ENCODE measurements at regions not wholly inside any gene's neighbourhood (a gene's known extent, or its start where the extent isn't known, plus 50 kb on each side); places are given as distances from the start of the nearest gene placed in this dataset.
A peak's percentile ranks its signal among the peaks of the same experiment; 100 is the strongest.
"Not testable (repeated sequence)": the region's sequence is repeated elsewhere in the genome, so short reads cannot be mapped to it uniquely, and the experiment has no call there.

DNA sequence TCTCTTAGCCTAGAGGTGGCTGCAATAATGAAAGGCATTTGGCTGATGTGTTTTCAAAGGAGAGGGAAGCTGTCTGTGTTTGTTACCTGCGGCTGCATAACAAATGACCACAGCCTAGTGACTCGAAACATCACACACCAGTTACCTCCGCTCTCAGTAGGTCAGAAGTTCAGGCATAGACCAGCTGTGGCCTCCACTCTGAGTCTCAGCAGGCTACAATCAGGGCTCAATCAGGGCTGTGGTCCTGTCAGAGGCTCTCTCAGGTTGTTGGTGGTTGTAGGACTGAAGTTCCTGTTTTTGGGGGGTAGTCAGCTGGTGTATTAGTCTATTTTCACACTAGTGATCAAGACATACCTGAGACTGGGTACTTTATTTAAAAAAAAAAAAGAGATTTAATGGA, 1381.5 kb downstream of the CDH12 start:
- not testable (repeated sequence) for H3K27me3 ChIP-seq (ENCODE audit: control insufficient read depth, insufficient read depth, low read length); H3K9me3 ChIP-seq (ENCODE audit: control insufficient read depth, insufficient read depth, low read depth, low read length); H4K20me1 ChIP-seq (ENCODE audit: control insufficient read depth, extremely low read depth, insufficient read depth, low read length); H3K27ac ChIP-seq (ENCODE audit: insufficient read depth, low read length); H3K4me1 ChIP-seq (ENCODE audit: control insufficient read depth, extremely low read depth, insufficient read depth, low read length); H3K36me3 ChIP-seq (ENCODE audit: control insufficient read depth, insufficient read depth, low read length); H3K79me2 ChIP-seq (ENCODE audit: control insufficient read depth, insufficient read depth, low read length); H2AFZ ChIP-seq (ENCODE audit: low read length); H3K4me3 ChIP-seq (replicated peaks in 1 of 4; ENCODE audit: control extremely low read depth in 1 of 4, insufficient read depth in 1 of 4, low read depth in 3 of 4, low read length in 4 of 4); H3K4me2 ChIP-seq (ENCODE audit: extremely low read depth, insufficient read depth, low read length); H3K9ac ChIP-seq (ENCODE audit: insufficient read depth, low read length); DNase-seq (ENCODE audit: low read depth in 2 of 2)

- H4K20me1 ChIP-seq (ENCODE audit: control insufficient read depth, extremely low read depth, insufficient read depth, low read length); H3K4me2 ChIP-seq (ENCODE audit: extremely low read depth, insufficient read depth, low read length); H2AFZ ChIP-seq (ENCODE audit: low read length); H3K9me3 ChIP-seq (ENCODE audit: control insufficient read depth, insufficient read depth, low read depth, low read length); H3K4me3 ChIP-seq (replicated peaks in 1 of 4; ENCODE audit: control extremely low read depth in 1 of 4, insufficient read depth in 1 of 4, low read depth in 3 of 4, low read length in 4 of 4); H3K27me3 ChIP-seq (ENCODE audit: control insufficient read depth, insufficient read depth, low read length); H3K36me3 ChIP-seq (ENCODE audit: control insufficient read depth, insufficient read depth, low read length); H3K4me1 ChIP-seq (ENCODE audit: control insufficient read depth, extremely low read depth, insufficient read depth, low read length); H3K79me2 ChIP-seq (ENCODE audit: control insufficient read depth, insufficient read depth, low read length); H3K9ac ChIP-seq (ENCODE audit: insufficient read depth, low read length); H3K27ac ChIP-seq (ENCODE audit: insufficient read depth, low read length): not testable (repeated sequence)
- DNase-seq (ENCODE audit: low read depth in 2 of 2) = peak in 1 of 2 donors; percentile 31
- TF ChIP-seq CTCF (conservative IDR thresholded peaks at IDR 0.05 in 1 of 2, IDR thresholded peaks at IDR 0.05 in 1 of 2; ENCODE audit: low read depth in 1 of 2, low read length in 2 of 2) = peak; percentile 27 to 58
Measured at GRCh38 chr5:21469523-21470101, 1383.5 kb downstream of the CDH12 start.

GRCh38 chr5:21467544-21467943, 1385.6 kb downstream of the CDH12 start:
- H3K4me3 ChIP-seq (replicated peaks in 1 of 4; ENCODE audit: control extremely low read depth in 1 of 4, insufficient read depth in 1 of 4, low read depth in 3 of 4, low read length in 4 of 4); H3K27me3 ChIP-seq (ENCODE audit: control insufficient read depth, insufficient read depth, low read length); H3K79me2 ChIP-seq (ENCODE audit: control insufficient read depth, insufficient read depth, low read length); H3K27ac ChIP-seq (ENCODE audit: insufficient read depth, low read length); H3K4me2 ChIP-seq (ENCODE audit: extremely low read depth, insufficient read depth, low read length); DNase-seq (ENCODE audit: low read depth in 2 of 2); H2AFZ ChIP-seq (ENCODE audit: low read length); H4K20me1 ChIP-seq (ENCODE audit: control insufficient read depth, extremely low read depth, insufficient read depth, low read length); H3K9me3 ChIP-seq (ENCODE audit: control insufficient read depth, insufficient read depth, low read depth, low read length); H3K36me3 ChIP-seq (ENCODE audit: control insufficient read depth, insufficient read depth, low read length); H3K4me1 ChIP-seq (ENCODE audit: control insufficient read depth, extremely low read depth, insufficient read depth, low read length); H3K9ac ChIP-seq (ENCODE audit: insufficient read depth, low read length): not testable (repeated sequence)

DNA sequence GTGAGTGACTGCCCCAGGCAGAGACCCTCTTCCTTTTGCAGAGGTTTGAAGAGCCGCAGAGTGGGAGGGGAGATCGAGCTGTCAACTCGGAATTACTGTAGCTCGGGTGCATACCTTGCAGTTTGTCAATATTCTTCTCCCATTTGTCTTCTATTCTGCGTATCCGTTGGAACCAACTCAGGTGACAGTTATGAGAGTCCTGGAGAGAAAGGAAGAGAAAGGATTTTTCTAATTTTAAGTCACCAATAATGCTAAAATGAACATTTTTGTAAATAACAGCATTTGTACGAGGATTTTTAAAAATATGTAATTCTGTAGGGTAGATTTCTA, 1393.4 kb downstream of the CDH12 start:
- H3K27ac ChIP-seq (ENCODE audit: insufficient read depth, low read length); H3K9me3 ChIP-seq (ENCODE audit: control insufficient read depth, insufficient read depth, low read depth, low read length); H3K36me3 ChIP-seq (ENCODE audit: control insufficient read depth, insufficient read depth, low read length); H3K27me3 ChIP-seq (ENCODE audit: control insufficient read depth, insufficient read depth, low read length); H3K4me1 ChIP-seq (ENCODE audit: control insufficient read depth, extremely low read depth, insufficient read depth, low read length); H3K79me2 ChIP-seq (ENCODE audit: control insufficient read depth, insufficient read depth, low read length); H4K20me1 ChIP-seq (ENCODE audit: control insufficient read depth, extremely low read depth, insufficient read depth, low read length); H3K4me2 ChIP-seq (ENCODE audit: extremely low read depth, insufficient read depth, low read length); DNase-seq (ENCODE audit: low read depth in 2 of 2): not testable (repeated sequence)
- peak overlapping the region; percentile 33 for H2AFZ ChIP-seq (ENCODE audit: low read length)
- peak overlapping the region; percentile 50 for H3K9ac ChIP-seq (ENCODE audit: insufficient read depth, low read length)
- peak overlapping the region; percentile 36 to 66 (median 54) for H3K4me3 ChIP-seq (replicated peaks in 1 of 4; ENCODE audit: control extremely low read depth in 1 of 4, insufficient read depth in 1 of 4, low read depth in 3 of 4, low read length in 4 of 4)

Data from fibroblast of lung (primary cell).